GM19397 (cell line): ENCODE measurements at regions not wholly inside any gene's neighbourhood (a gene's known extent, or its start where the extent isn't known, plus 50 kb on each side); places are given as distances from the start of the nearest gene placed in this dataset.

Experiments used
- ATAC-seq: cut with Tn5 transposase; IDR thresholded peaks from one replicate; pipeline ENCODE4 v1.9.1; 2021; ENCODE audit warnings: mild to moderate bottlenecking, moderate library complexity; ENCODE audit not compliant: unreplicated experiment

GRCh38 chr9:97747201-97747965 lies 50.2 kb upstream of the XPA start:
- ATAC-seq, result no peak

DNA sequence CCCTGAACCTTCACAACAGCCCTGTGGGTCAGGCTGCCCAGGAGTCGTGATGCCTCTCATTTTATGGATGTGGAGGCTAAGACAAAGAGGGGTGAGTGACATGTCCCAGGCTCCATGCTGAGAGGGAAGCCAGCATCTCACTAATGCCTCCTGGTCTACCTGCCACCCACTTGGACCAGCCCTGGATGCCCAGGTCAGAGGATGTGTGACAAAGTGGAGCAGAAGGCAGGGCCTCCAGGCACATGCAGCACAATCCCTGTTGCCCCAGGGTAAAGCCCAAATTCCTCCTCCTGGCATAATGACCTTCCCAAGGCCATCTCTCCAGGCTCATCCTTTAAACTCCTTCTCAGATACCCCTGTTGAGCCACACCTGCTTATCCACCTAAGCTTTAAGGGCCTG lies 51.4 kb upstream of the XPA start:
- ATAC-seq, result no peak

GRCh38 chr9:97749928-97750327 lies 52.8 kb upstream of the XPA start:
- no peak for ATAC-seq

DNA sequence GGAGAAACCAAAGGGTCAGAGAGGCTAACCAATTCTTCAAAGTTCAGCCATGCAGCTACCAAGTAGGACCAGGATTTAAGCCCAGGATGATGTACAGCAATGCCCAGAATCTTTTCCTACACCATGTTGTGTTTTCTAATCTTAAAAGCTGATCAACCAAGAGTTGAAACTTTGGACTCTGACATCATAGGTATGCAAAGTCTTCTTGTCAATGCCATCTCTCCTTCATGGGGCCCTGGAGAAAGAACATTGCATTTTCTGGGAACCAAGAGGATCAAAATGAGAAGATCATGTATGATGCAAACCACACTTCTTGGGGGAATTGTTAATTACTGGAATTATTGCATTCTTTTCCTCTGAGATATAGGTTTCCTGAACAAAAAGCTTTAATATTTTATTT lies 54.4 kb upstream of the XPA start:
- no peak for ATAC-seq

- ATAC-seq, result no peak
Measured at GRCh38 chr9:97752274-97752673, 55.1 kb upstream of the XPA start.

GRCh38 chr9:97753364-97753763 lies 56.2 kb upstream of the XPA start:
- ATAC-seq, result no peak

DNA sequence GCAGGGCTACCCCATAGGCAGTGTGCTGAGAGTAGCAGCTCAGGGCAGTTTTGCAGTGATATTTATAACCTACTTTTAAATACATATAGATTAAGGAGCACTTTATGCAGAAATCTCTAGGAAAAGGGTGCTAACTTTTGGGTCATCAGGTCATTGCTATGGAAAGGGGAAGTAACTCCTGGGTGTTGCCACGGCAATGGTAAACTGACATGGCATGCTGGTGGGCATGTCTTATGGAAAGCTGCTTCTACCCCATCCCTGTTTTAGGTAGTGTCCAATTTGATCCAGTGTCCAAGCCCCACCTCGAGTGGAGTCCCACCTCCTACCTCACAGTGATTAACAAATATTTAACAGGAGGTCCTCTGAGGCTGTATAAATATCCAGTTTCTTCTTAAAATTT lies 56.8 kb upstream of the XPA start:
- no peak for ATAC-seq

- ATAC-seq, result no peak
Measured at GRCh38 chr9:97755618-97756267, 58.6 kb upstream of the XPA start.

GRCh38 chr9:97756991-97757390 lies 59.9 kb upstream of the XPA start:
- ATAC-seq, result no peak

GRCh38 chr9:97758334-97758916 lies 61.3 kb upstream of the XPA start:
- no peak for ATAC-seq

- no peak for ATAC-seq
Measured at GRCh38 chr9:97759581-97760288, 62.6 kb upstream of the XPA start.

GRCh38 chr9:97761056-97761598 lies 64.0 kb upstream of the XPA start:
- no peak for ATAC-seq

GRCh38 chr9:97761879-97762278 lies 64.7 kb upstream of the XPA start:
- no peak for ATAC-seq

DNA sequence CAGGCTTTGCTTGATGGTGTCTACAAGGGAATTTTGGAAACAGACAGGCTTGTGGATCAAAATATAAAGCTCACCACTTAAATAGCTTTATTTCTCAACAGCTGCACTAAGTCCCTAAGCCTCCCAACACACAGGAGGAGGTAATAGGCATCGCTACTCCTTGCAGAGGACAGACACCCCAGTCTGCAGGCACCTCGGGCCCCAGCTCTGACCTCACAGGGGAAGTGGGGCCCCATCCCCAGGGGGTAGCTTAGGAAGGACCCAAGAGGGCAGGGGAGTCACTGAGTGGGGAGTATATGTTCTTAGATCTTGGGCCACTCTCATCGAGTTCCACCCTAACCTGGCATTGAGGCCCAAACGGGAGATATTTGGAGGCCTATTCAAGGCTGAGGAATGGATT lies 66.7 kb upstream of the XPA start:
- no peak for ATAC-seq

- no peak for ATAC-seq
Measured at GRCh38 chr9:97766092-97766491, 69.0 kb upstream of the XPA start.

DNA sequence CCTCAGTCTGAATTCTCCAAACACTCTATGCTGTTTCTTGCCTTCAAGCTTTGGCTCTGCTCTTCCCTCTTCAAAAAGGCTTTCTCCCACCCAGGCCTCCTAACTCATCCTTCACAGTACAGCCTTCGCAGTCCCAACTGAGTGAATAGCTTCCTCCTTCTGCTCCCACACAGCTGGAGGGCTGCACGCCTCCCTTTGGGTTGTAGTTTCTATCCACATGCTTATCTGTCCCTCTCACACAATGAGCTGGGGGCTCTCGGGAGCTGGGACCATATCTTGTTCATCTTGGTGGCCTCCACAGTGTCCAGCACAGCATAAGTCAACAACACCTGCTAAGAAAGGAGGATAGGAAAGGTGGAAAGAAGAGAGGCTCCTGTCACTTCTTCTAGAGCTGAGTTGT lies 69.5 kb upstream of the XPA start:
- ATAC-seq, result no peak

GRCh38 chr9:97767891-97768290 lies 70.8 kb upstream of the XPA start:
- ATAC-seq, result no peak

GRCh38 chr9:97768746-97769145 lies 71.6 kb upstream of the XPA start:
- ATAC-seq, result no peak

GRCh38 chr9:97769208-97769607 lies 72.1 kb upstream of the XPA start:
- ATAC-seq, result no peak

DNA sequence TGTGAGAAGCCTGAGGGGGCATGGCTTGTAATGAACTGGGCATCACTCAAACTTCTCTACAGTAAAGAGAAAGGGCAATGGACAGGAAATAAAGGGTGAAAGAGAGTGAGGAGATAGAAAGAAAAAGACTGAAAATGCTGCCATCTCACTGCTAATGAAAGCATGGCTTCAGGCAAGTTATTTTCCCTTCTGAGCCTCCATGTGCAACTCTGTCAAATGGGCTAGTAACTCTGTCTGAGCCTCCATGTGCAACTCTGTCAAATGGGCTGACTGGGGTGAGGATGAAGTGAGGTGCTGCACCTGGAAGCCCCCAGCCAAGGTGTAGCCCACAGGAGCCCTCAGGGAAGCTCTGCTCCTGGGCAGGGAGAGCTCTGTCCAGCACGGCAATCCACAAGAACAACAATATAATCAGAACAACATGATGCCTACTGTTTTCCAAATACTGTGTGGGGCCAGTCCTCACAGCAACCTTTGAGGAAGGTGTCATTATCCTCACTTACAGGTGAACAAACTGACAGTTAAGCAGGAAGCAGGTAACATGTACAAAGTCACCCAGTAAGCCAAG lies 73.8 kb upstream of the XPA start:
- ATAC-seq, result no peak

DNA sequence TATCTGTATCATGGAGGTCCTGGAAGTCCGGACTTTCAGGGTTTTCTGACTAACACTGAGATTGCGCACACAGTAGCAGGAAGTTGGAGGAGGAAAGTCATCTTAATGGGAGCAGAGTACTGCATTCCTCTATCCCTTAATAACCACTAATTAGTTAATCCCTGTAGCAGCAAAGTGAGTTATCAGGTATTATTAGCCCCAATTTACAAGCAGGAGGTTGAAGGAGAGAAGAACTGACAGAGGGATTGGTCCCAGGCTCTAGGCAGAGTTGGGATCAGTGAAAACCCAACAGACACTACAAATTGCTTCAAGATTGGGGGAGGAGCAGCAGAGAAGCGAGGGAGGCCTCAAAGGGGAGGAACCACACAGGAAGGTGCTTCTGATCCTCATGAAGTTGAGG lies 74.5 kb upstream of the XPA start:
- ATAC-seq, result no peak
